ENCODE measurements at regions not wholly inside any gene's neighbourhood (a gene's known extent, or its start where the extent isn't known, plus 50 kb on each side); places are given as distances from the start of the nearest gene placed in this dataset.

- no peak for TF ChIP-seq GATA3 (IDR thresholded peaks at IDR 0.05; ENCODE audit: low read depth, low read length)
- TF ChIP-seq GATA2 (IDR thresholded peaks at IDR 0.05; ENCODE audit: low read depth, low read length), result no peak
These were observed 153.4 kb downstream of the SEC61B start for GRCh38 chr9:99375481-99375880.
